HG03039 (cell line): ENCODE measurements at regions not wholly inside any gene's neighbourhood (a gene's known extent, or its start where the extent isn't known, plus 50 kb on each side); places are given as distances from the start of the nearest gene placed in this dataset.
A peak's percentile ranks its signal among the peaks of the same experiment; 100 is the strongest.
"Not testable (repeated sequence)": the region's sequence is repeated elsewhere in the genome, so short reads cannot be mapped to it uniquely, and the experiment has no call there.

Experiments used
- ATAC-seq: cut with Tn5 transposase; IDR thresholded peaks from one replicate; pipeline ENCODE4 v1.9.1; 2021; ENCODE audit warnings: mild to moderate bottlenecking, moderate library complexity; ENCODE audit not compliant: unreplicated experiment

DNA sequence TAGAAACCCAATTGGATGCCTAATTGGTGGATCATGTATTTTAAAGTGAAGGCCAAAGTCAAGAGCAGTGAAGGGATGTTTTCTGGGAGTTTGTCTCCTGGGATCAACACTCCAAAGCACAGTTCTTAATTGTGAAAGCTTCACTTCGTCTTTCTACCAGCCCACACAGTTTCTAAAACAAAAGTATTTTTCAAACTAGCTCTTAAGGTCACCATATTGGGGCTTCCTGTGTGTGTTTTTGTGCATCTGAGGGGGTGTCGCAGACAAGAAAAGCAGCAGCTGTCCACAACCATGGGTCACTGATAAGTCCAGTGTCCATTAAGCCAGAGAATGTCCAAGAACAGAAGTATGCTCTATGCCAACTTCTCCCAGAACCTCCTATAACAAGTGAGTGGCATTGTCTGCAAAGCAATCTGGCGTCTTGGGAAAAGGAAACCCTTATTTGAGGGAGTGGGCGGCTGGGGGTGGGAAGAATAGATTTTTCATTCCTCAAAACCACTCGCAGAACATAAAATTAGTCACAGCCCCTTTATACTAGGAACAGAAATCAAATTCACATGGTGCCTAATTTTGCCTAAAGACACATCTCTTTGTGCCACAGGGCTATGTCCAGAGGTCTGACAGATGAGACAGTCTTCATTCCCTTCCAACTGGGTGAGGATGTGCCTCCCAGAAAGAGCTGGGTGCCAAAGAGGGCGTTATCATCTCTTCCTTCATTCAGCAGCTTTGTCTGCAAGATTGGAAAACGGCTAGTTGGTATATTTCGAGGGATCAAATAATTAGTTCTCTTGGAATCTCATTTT is 610.4 kb downstream of the BCOR start:
- no peak for ATAC-seq

DNA sequence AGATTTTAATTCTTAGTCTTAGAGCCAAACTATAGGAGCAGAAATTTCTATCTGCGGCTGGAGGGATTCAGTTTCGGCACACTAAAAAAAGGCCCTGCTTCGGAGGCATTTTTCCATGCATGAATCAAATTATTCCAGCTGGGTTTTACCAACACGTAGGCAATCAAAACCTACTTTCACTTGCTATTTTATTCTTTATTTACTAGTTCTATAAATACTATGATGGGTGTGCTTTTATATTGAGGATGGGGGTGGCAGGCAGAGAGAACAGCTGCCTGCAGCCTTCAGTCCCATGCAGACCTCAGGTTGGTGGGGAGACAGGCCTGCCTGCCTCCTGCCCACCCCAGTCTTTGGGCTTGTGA is 609.8 kb downstream of the BCOR start:
- ATAC-seq = no peak

DNA sequence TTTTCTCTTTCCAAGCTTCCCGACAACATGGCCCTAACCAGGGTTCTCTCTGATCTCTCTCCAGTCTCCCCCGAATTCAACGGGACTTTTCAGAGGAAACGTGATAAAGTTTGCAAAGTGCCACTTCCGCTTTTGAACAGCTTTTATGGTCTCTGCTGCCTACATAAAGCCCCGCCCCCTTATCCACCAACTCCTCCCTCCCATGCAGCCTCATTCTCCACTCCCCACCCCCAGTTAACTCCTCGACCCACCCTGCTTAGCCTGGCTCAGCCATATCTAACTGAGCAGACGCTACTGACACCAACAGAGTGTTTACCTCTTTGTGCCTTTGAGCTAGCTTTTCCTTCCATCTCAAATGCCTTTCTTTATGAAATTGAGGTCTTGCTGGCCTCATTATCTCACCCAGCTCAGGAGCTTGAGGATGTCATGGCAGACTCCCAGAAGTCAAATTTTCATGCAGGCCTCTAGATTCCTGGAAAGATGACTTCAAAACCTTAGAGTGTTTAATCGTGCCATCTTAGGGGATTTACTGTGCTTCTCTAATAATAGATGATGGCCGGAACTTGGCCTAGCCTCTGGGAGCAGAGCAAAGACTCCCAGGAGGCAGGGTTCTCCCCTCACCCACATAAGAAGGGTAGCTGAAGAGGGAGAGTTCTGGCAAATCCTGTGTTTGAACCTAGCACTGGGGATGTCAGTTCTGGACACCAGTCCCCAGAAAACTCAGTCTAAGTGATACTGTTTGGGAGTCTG is 606.0 kb downstream of the BCOR start:
- ATAC-seq = no peak

DNA sequence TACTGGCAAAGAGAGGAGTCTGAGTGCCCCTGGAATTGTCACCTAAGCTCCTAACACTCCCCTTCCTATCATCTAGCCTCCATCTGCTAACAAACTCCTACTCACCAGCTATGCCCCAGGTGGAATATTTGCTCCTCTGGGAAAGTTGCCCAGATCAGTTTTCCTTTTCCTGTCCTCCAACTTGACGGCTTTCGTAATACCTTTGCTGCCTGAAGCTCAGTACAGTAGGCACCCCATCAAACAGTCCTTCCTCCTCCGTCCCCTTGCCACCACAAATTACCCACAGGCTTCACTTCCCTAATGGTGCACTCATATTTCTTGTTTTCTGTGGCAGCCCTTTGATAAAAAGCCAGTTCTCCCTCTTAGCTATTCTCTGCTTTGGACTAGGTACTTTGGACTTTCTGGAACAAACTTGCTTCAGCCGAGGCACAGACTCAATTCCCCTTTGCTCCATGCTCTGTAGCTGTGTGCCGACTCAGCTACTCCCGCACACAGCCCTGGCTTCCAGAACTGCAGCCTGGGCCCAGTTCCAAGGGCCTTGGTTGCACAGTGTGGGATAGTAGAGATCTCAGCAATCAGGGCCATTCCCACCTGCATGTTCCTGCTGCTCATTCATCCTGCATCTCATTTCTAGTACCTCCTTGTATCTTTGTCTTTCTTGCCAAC is 605.1 kb downstream of the BCOR start:
- peak; percentile 50 for ATAC-seq

DNA sequence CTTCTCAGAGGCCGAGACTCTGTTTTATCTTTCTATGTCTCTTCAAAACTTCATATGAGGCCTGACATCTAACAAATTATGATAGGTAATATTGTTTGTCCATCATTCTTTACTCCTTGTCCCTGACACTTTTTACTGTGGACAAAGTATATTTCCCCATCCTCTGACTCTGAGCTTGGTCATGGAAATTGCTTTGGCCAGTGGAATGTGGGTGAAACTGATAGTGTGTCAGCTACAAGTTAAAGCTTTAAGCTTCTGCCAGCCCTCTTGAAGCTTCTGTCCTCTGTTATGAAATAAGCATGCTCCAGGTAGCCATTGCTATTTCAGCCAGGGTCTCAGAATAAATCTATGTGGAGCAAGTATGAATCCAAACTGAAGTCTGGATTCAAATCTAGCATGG is 604.6 kb downstream of the BCOR start:
- ATAC-seq = no peak

DNA sequence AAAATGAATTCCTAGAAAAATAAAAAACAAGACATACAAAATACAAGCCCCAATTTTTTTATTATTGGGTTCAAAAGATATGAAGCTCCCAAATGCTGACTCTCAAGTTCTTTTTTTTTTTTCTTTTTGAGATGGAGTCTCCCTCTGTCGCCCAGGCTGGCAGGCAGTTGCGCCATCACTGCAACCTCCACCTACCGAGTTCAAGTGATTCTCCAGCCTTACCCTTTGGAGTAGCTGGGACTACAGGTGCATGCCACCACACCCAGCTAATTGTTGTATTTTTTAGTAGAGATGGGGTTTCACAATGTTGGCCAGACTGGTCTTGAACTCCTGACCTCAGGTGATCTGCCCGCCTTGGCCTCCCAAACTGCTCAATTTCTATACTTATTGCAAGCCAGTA is 600.6 kb downstream of the BCOR start:
- not testable (repeated sequence) for ATAC-seq

DNA sequence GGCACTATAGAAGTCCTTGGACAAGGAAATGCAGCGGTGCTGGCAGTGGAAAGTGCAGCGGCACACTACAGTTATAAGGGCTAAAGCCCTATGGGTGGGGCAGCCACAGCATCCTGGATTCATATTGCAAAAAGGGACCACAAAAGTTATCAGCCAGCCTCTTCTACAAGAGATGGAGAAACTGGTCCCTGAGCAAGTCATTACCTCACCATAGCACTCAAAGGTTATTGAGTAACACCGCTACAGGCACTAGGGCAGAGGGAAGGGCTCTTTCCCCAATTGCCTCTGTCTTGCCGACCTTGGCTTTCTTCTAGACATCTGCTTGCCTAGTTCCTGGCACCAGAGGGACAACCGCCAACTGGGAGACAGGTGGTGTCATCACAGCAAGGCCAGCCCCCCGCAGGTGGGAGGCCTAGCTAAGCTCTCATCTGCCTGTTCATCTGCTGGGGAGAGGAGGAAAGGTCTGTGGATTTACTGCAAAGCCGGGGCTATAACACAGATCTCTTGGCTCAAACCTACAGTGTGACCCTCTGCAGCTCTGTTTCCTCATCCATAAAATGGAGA is 600.0 kb downstream of the BCOR start:
- no peak for ATAC-seq

DNA sequence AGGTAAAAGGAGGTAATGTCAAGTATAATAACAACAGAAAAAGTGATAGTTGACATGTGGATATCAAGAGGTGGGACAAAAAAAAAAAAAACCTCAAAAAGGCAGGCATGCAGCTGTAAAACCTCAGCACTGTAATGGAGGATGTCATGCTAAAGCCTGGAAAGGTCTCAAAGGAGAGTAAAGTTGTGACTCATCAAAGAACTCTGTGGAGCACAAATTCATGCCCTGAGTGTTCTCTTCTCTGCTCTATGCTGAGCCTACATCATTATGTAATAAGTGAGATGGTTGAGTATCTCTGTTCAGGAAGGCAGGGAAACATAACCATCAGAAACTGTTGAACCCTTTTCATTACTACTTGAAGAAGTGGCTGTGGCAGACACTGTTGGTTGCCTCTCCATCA is 597.8 kb downstream of the BCOR start:
- ATAC-seq = no peak

DNA sequence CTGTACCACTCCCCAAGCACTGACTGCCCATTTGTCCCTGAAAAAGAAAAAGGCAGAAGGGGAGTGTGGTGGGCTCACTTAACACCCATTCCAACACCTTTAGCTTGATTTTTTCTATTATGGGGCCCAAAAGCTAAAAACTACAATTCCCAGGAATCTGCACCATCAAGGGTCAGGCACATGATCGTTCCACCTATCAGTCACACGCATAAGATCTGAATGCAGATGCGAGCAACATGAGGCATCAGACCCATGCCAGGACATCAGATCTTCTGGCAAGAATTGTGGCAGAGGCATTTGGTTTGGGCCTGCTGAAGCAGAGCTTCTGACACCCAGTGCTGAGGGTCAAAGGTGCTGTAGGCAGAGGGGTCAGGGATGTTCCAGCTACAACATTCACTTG is 595.9 kb downstream of the BCOR start:
- ATAC-seq = no peak

DNA sequence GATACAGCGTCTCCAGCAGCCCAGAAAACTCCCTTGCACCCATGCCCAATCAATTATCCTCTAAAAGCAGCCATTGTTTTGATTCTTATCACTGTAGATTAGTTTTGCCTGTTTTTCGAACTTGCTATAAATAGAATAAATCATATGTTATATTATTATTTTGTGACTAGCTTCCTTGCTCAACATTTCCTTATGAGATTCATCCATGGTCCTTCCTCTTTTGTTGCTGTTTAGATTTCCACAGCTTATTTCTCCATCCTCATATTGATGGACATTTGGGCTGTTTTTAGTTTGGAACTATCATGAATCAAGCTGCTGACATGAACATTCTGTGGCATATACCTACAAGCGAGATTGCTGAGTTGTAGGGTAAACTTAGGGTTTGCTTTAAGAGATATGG is 595.3 kb downstream of the BCOR start:
- ATAC-seq = no peak

DNA sequence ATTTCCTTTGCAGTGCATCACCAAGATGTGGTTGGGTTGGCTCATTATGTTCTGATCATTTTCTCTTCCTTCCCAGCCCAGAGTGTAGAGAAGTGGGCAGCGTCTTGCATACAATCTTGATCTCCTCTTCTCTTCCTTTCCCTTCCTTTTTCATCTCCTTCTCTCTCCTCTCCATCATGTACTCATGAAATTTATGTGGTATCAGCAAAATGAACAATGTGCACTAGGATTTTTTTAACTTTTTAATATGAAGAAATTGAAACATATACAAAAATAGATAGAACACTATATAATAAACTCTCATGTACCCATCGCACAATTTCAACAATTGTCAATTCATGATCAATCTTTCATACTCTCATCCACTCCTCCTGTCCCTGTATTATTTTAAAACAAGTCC is 593.5 kb downstream of the BCOR start:
- ATAC-seq = no peak

DNA sequence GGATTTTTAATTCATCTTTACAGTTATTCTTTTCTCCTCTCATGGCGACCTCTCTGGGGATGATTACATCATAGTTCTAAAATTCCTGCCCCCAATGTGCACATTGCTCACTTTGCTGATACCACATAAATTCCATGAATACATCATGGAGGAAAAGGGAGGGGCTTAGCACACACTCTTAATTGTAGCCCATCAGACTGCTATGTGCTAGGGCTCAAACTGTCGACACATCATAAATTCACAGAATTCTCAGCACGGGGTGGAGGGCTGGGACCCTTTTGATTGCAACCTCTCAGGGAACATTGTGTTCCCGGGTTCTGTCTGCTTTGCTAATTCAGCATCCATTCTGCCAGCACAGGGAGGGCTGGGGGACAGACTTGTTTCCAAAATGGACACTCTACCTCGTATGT is 592.9 kb downstream of the BCOR start:
- ATAC-seq = no peak

DNA sequence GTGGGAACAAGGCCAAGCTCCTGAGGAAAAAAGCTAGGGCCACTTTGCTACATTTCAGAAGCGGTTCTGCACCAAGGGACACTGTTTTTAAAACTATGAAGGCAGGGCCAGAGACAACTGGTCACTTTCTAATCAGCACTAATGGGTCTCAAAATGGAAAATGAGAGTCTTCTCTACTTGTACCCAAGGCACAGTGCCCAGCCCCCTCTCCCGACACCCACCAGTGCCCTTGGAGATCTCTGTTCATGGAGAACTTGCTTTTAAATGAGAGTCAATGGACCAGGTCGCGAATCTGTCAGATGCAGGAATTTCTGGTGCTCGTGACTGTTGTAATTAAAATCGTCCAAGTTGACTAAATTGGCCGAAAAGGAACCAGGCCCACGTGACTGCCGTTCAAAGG is 591.6 kb downstream of the BCOR start:
- ATAC-seq = no peak

DNA sequence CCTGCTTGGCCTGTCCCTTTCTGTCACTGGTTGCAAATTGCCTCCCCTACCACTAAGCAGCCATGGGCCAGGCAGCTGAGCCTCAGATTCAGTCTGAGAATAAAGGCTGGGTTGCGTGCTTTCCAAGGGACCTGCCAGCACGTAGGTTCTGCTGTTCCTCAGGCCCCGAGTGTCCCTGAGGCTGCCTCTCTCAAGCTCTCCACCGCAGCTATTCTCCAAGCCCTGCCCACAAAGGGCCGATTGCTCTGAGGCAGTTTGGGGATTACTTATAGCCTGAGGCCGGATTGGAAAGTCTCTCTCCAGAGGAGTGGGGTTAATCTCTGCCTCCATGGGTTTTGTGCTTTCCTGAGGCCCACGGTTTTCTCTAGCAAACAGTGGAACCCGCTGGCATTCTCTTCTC is 590.7 kb downstream of the BCOR start:
- ATAC-seq = no peak

DNA sequence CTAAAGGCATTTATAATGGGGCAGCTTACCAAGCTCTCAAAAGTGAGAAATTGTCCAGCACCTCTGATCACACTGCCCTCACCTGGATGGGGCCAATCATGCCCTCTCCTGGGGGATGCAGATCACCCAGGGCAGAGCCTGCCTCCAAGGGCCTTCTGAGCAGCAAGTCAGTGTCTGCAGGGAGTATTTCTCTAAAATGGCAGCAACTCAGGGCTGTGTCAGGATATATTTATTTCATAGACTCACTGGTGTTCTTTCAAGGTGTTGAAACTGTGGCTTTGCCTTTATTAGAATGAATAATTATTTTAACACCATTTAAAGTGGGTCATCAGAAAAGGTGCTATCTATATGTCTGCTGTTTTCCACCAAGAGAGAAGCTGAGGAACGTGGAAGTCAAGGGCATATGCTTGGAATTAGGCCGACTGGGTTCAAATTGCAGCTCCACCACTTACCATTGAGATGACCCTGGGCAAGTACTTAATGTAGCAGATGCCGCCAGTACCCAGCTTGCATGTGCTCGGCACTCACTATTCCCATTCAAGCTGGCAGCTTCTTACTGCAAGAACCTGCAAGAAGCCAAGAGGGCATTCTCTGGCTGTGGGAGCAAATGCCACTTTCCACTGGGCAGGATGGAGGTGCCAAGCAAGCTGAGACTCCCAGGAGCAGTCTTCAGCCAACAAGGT is 590.0 kb downstream of the BCOR start:
- no peak for ATAC-seq

DNA sequence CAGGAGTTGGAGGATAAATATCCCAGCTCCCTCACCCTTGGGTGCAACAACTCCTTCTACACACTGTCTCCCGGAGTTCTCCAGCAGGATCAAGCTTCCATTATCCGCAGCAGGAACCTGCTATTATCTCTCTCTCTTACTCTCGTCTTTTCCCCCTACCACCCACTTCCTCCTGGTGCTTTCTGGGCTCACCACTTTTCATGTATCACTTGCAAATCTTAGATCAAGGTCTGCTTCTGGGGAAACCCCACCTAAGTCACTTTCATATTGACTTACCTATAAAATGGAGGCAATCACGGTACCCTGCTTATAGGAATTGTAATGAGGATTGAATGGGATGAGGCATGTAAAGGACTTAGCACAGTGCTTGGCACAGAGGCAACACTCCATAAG is 589.5 kb downstream of the BCOR start:
- ATAC-seq = no peak

DNA sequence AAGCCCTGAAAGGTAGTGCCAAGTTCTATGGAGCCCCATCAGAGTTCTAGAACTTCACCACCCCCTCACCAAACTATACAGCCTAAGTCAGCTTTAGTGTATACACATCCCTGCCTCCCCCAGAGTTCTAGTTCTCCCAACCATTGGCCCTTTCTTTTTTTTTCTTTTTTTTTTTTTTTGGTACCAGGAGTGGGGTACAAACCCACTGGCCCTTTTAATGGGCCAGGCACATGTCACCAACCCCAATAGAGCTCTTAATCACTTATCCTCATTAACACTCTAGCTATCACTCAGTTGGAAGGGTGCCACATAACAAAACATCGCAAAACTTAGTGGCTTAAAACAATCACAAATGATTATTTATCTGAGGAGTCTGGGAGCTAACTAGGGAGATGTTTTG is 588.6 kb downstream of the BCOR start:
- ATAC-seq = no peak

DNA sequence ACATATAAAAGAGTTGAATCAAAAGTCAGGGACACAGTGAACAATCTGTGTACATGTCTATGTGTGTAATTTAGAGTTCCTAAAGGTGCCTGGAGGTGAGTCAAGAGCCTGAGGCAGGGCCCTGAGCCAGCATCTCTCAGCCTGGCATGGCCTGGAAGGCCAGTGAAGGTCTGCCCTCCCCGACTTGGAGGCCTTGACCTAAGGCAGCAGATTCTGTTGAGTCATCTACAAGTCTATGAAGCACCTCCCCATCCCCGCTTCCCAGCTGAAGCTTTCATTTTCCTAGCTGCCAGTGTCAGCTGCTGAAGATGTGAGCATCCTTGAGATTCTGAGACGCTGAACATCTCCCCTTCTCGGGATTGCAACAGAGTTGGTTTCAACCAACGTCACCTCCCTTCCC is 583.9 kb downstream of the BCOR start:
- no peak for ATAC-seq

DNA sequence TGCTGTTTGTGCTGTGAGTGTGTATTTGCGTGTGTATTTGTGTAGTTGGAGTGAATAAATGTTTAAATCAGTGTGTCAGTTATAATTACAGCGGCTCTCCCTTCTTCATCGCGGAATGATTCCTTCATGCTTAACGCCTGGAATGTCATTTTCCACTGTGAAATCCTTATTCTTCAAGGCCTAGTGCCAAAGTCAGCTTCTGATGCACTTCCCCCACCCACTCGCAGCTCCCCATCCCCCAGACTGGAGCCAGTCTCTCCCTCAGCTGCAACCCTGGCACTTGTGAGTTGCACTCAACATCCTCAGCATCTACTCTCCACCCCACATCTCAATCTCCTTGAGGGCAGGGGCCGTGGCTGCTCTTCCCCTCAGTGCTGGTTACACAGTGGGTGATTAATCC is 583.0 kb downstream of the BCOR start:
- ATAC-seq = no peak

DNA sequence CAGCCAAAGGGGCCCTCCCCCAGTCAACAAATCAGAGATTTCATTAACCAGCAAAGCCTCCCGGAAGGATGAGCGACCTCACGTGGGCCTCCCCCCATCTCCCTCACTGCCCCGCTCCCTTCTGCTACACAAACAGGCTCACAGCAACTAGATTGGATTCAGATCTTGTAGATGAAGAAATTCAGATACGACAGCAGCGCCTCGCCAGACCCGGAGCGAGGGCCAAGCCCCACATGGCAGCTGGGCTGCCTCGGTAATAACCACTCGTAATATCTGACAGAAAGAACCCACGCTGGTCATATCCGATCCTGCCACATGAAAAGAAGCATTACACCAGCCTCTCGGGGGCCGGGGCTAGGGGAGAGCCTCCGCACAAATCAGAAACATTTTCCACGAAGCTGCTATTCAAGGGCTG is 581.3 kb downstream of the BCOR start:
- no peak for ATAC-seq

DNA sequence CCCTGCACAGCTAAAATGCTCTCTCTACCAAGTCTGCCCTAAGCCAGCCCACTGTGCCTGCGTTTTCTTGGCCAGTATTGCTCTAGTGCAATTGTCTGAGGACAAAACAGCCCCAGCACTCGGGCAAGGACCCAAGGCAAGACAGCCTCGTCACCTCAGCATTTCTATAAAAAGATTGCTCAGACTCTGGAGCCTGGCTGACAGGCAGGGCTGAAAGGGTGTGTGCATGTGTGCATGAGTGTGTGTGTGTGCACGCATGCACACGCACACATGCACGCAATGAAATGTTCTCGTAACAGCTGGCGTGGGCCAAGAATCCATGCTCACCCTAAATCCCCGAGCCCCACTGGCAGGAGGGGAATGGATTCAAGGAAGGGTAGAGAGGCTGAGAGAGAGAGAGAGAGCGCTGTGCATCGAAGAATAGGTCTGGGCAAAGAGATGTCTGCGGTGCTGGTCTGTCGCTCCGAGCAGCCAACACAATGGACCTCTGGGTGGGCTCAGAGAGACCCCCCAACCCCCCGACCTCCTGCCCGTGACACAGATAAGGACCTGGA is 579.2 kb downstream of the BCOR start:
- ATAC-seq = no peak
